HEK293 (cell line): ENCODE measurements at regions not wholly inside any gene's neighbourhood (a gene's known extent, or its start where the extent isn't known, plus 50 kb on each side); places are given as distances from the start of the nearest gene placed in this dataset.

ENCODE experiments used
- GLI2 ChIP-seq: fragments of 450-650 bp; formaldehyde crosslinking; IDR thresholded peaks from 2 replicates; pipeline ENCODE4; 2017; ENCODE audit warnings: missing biosample characterization, missing genetic modification characterization, low read depth, borderline replicate concordance
- ZBTB1 ChIP-seq: fragments of 450-650 bp; formaldehyde crosslinking; IDR thresholded peaks from 2 replicates; pipeline ENCODE4 v1.5.1; 2016; ENCODE audit warnings: missing biosample characterization, missing genetic modification characterization
- ZNF174 ChIP-seq: fragments of 450-650 bp; formaldehyde crosslinking; IDR thresholded peaks from 2 replicates; pipeline ENCODE4 v1.5.0; 2017; ENCODE audit warnings: missing biosample characterization, mild to moderate bottlenecking, missing genetic modification characterization
- ZNF366 ChIP-seq: fragments of 450-650 bp; formaldehyde crosslinking; conservative IDR thresholded peaks from 2 replicates; pipeline ENCODE4 v1.5.1; 2016; ENCODE audit warnings: missing biosample characterization, missing genetic modification characterization
- ZNF521 ChIP-seq: fragments of 450-650 bp; formaldehyde crosslinking; IDR thresholded peaks from 2 replicates; pipeline ENCODE4 v1.5.1; 2017; ENCODE audit warnings: missing biosample characterization, mild to moderate bottlenecking, missing genetic modification characterization
- ZNF544 ChIP-seq: fragments of 450-650 bp; formaldehyde crosslinking; IDR thresholded peaks from 2 replicates; pipeline ENCODE4 v1.5.0; 2017; ENCODE audit warnings: missing biosample characterization, missing genetic modification characterization
- ZNF585B ChIP-seq: fragments of 450-650 bp; formaldehyde crosslinking; IDR thresholded peaks from 2 replicates; pipeline ENCODE4 v1.5.1; 2016; ENCODE audit warnings: missing biosample characterization, missing genetic modification characterization
- ZNF658 ChIP-seq: fragments of 450-650 bp; formaldehyde crosslinking; IDR thresholded peaks from 2 replicates; pipeline ENCODE4; 2016; ENCODE audit warnings: missing biosample characterization, missing genetic modification characterization
- ZSCAN16 ChIP-seq: fragments of 450-650 bp; formaldehyde crosslinking; IDR thresholded peaks from 2 replicates; pipeline ENCODE4 v1.5.1; 2016; ENCODE audit warnings: missing biosample characterization, missing genetic modification characterization
- TF ChIP-seq, protein P1 (sequence below): fragments of 450-650 bp; formaldehyde crosslinking; IDR thresholded peaks from 2 replicates; pipeline ENCODE4 v1.5.1; 2016; ENCODE audit warnings: missing biosample characterization, missing genetic modification characterization
- TF ChIP-seq, protein P2 (sequence below): fragments of 450-650 bp; formaldehyde crosslinking; IDR thresholded peaks from 2 replicates; pipeline ENCODE4 v1.5.1; 2016; ENCODE audit warnings: missing biosample characterization, missing genetic modification characterization
- TF ChIP-seq, protein P3 (sequence below): fragments of 450-650 bp; formaldehyde crosslinking; conservative IDR thresholded peaks from 2 replicates; pipeline ENCODE4 v1.5.1; 2016; ENCODE audit warnings: low read depth, missing biosample characterization, missing genetic modification characterization

DNA sequence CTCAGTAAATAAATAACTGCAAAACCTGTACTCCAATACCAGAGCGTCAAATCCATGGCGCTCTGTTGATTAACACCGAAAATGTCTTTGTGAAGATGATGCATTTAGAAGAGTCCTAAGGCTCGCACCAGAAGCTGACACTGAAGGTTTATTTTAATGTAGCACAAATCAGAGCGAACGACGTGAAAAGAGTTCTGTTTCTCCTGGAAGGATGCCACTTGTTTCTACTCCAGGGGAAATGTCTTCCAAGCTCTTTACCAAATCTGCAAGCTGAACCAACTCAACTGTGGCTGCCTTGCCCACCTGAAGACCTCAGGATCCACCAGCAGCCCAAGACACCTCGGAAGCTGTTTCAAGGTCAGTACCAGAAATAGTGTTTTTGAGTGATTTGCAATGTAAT, 194.4 kb upstream of the MAF start:
- TF ChIP-seq GLI2: no peak
- no peak for TF ChIP-seq ZNF174 (tag by site-specific recombination)
- TF ChIP-seq, protein P1, sequence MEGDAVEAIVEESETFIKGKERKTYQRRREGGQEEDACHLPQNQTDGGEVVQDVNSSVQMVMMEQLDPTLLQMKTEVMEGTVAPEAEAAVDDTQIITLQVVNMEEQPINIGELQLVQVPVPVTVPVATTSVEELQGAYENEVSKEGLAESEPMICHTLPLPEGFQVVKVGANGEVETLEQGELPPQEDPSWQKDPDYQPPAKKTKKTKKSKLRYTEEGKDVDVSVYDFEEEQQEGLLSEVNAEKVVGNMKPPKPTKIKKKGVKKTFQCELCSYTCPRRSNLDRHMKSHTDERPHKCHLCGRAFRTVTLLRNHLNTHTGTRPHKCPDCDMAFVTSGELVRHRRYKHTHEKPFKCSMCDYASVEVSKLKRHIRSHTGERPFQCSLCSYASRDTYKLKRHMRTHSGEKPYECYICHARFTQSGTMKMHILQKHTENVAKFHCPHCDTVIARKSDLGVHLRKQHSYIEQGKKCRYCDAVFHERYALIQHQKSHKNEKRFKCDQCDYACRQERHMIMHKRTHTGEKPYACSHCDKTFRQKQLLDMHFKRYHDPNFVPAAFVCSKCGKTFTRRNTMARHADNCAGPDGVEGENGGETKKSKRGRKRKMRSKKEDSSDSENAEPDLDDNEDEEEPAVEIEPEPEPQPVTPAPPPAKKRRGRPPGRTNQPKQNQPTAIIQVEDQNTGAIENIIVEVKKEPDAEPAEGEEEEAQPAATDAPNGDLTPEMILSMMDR: no peak
- no peak for TF ChIP-seq ZNF521 (tag by site-specific recombination)
- TF ChIP-seq ZSCAN16 (tag by site-specific recombination): no peak
- TF ChIP-seq, protein P2, sequence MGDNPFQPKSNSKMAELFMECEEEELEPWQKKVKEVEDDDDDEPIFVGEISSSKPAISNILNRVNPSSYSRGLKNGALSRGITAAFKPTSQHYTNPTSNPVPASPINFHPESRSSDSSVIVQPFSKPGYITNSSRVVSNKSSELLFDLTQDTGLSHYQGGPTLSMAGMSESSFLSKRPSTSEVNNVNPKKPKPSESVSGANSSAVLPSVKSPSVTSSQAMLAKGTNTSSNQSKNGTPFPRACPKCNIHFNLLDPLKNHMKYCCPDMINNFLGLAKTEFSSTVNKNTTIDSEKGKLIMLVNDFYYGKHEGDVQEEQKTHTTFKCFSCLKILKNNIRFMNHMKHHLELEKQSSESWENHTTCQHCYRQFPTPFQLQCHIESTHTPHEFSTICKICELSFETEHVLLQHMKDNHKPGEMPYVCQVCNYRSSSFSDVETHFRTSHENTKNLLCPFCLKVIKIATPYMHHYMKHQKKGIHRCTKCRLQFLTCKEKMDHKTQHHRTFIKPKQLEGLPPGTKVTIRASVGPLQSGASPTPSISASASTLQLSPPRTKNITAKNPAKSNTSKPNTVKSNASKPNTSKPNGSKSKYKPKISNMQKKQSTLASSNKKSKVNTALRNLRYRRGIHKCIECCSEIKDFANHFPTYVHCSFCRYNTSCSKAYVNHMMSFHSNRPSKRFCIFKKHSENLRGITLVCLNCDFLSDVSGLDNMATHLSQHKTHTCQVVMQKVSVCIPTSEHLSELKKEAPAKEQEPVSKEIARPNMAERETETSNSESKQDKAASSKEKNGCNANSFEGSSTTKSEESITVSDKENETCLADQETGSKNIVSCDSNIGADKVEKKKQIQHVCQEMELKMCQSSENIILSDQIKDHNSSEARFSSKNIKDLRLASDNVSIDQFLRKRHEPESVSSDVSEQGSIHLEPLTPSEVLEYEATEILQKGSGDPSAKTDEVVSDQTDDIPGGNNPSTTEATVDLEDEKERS (tag by site-specific recombination): no peak
- no peak for TF ChIP-seq ZNF366 (tag by site-specific recombination)
- TF ChIP-seq, protein P3, sequence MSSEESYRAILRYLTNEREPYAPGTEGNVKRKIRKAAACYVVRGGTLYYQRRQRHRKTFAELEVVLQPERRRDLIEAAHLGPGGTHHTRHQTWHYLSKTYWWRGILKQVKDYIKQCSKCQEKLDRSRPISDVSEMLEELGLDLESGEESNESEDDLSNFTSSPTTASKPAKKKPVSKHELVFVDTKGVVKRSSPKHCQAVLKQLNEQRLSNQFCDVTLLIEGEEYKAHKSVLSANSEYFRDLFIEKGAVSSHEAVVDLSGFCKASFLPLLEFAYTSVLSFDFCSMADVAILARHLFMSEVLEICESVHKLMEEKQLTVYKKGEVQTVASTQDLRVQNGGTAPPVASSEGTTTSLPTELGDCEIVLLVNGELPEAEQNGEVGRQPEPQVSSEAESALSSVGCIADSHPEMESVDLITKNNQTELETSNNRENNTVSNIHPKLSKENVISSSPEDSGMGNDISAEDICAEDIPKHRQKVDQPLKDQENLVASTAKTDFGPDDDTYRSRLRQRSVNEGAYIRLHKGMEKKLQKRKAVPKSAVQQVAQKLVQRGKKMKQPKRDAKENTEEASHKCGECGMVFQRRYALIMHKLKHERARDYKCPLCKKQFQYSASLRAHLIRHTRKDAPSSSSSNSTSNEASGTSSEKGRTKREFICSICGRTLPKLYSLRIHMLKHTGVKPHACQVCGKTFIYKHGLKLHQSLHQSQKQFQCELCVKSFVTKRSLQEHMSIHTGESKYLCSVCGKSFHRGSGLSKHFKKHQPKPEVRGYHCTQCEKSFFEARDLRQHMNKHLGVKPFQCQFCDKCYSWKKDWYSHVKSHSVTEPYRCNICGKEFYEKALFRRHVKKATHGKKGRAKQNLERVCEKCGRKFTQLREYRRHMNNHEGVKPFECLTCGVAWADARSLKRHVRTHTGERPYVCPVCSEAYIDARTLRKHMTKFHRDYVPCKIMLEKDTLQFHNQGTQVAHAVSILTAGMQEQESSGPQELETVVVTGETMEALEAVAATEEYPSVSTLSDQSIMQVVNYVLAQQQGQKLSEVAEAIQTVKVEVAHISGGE: no peak
- TF ChIP-seq ZNF544 (tag by site-specific recombination): no peak
- TF ChIP-seq ZNF585B (tag by site-specific recombination): no peak
- TF ChIP-seq ZBTB1 (tag by site-specific recombination): no peak
- TF ChIP-seq ZNF658 (tag by site-specific recombination): no peak
